ENCODE measurements at regions not wholly inside any gene's neighbourhood (a gene's known extent, or its start where the extent isn't known, plus 50 kb on each side); places are given as distances from the start of the nearest gene placed in this dataset.

DNA sequence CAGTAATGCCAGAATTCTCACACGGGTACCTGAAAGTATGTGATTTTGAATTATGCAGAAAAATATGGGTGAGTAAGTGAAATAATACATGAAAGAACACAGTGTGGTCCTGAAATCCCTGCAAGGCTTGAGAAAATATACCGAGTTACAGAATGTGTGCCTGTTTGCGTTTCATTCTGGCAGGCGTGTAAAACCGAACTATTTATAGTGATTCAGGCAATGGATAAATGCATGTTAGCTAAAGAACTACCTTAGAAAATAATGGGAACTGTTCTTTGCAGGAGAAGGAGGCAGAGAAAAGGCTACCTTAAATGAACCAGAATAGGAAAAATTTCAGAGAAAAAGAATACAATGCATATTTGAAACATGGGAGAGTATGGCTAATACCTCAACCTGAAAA is 145.8 kb upstream of the KCNQ5 start:
- H4K20me1 ChIP-seq (ENCODE audit: insufficient read depth, low read length) = no peaks in the 10 kb centered on the region
- Mint-ChIP-seq H3K36me3 (no peaks in the 10 kb centered on the region), H3K4me1 (no peaks in the 10 kb centered on the region), H3K9me3 (peaks cover 0 to 8% (median 3%) of the 10 kb centered on the region in 7 donors), H3K27ac (no peak overlapping the region), H3K4me3 (no peak overlapping the region), H3K27me3 (ENCODE audit: low read depth in 3 of 3) (no peaks in the 10 kb centered on the region)
- H3K36me3 ChIP-seq (replicated peaks in 1 of 2; ENCODE audit: control insufficient read depth in 1 of 2, insufficient read depth in 2 of 2, low read length in 2 of 2) = no peaks in the 10 kb centered on the region
- H3K4me2 ChIP-seq (replicated peaks; ENCODE audit: extremely low read depth, low read length, poor library complexity, severe bottlenecking) = no peak overlapping the region
- no peak overlapping the region for H3K4me3 ChIP-seq (replicated peaks in 1 of 3; ENCODE audit: low read depth in 2 of 3, low read length in 3 of 3)
- TF ChIP-seq, protein P1, sequence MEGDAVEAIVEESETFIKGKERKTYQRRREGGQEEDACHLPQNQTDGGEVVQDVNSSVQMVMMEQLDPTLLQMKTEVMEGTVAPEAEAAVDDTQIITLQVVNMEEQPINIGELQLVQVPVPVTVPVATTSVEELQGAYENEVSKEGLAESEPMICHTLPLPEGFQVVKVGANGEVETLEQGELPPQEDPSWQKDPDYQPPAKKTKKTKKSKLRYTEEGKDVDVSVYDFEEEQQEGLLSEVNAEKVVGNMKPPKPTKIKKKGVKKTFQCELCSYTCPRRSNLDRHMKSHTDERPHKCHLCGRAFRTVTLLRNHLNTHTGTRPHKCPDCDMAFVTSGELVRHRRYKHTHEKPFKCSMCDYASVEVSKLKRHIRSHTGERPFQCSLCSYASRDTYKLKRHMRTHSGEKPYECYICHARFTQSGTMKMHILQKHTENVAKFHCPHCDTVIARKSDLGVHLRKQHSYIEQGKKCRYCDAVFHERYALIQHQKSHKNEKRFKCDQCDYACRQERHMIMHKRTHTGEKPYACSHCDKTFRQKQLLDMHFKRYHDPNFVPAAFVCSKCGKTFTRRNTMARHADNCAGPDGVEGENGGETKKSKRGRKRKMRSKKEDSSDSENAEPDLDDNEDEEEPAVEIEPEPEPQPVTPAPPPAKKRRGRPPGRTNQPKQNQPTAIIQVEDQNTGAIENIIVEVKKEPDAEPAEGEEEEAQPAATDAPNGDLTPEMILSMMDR (IDR thresholded peaks at IDR 0.05) = no peak
- H3K4me1 ChIP-seq (ENCODE audit: control insufficient read depth in 1 of 2, insufficient read depth in 2 of 2, low read length in 2 of 2) = no peaks in the 10 kb centered on the region
- H3K9ac ChIP-seq (ENCODE audit: insufficient read depth, low read length, poor library complexity, severe bottlenecking) = no peak overlapping the region
- H3K27me3 ChIP-seq (ENCODE audit: control insufficient read depth in 2 of 2, insufficient read depth in 2 of 2, low read length in 2 of 2) = no peaks in the 10 kb centered on the region
- H2AFZ ChIP-seq (ENCODE audit: insufficient read depth, low read depth, low read length, poor library complexity, severe bottlenecking) = no peak overlapping the region
- intact Hi-C loops (cut with micrococcal nuclease) = no loop called here
- 100% methylated on average over 3 of the region's 5 CpGs for WGBS (ENCODE audit: insufficient coverage)
- no peak overlapping the region for H3K27ac ChIP-seq (ENCODE audit: low read depth in 1 of 2, low read length in 2 of 2)
- no peaks in the 10 kb centered on the region for H3K79me2 ChIP-seq (ENCODE audit: insufficient read depth, low read length)
- no peak for DNase-seq
- H3K9me3 ChIP-seq (replicated peaks in 1 of 2; ENCODE audit: control insufficient read depth in 1 of 2, insufficient read depth in 1 of 2, low read length in 2 of 2) = no peaks in the 10 kb centered on the region

DNA sequence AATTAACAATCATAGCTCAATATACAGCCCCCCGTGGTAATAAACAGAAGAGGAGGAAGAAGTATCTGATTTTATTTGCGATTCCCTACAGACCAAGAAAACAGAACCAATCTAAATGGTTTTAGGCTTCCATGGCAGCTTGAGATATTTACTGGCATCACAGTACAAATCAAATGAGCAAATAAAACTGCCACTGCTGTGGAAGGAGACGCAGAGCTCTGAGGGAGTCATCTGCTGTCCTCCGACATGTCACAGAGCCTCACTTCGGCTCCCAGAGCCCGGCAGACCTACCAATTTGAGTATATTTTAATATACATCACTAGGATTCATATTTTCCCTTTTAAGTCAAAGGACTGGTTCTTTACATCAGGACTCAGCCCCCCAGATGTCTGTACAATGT is 145.2 kb upstream of the KCNQ5 start:
- Histone ChIP-seq H3K36me3 (replicated peaks in 1 of 2; ENCODE audit: control insufficient read depth in 1 of 2, insufficient read depth in 2 of 2, low read length in 2 of 2) (no peaks in the 10 kb centered on the region), H3K4me3 (replicated peaks in 1 of 3; ENCODE audit: low read depth in 2 of 3, low read length in 3 of 3) (no peak overlapping the region), H3K4me1 (ENCODE audit: control insufficient read depth in 1 of 2, insufficient read depth in 2 of 2, low read length in 2 of 2) (no peaks in the 10 kb centered on the region), H4K20me1 (ENCODE audit: insufficient read depth, low read length) (no peaks in the 10 kb centered on the region), H2AFZ (ENCODE audit: insufficient read depth, low read depth, low read length, poor library complexity, severe bottlenecking) (no peak overlapping the region), H3K9ac (ENCODE audit: insufficient read depth, low read length, poor library complexity, severe bottlenecking) (no peak overlapping the region), H3K79me2 (ENCODE audit: insufficient read depth, low read length) (no peaks in the 10 kb centered on the region), H3K27ac (ENCODE audit: low read depth in 1 of 2, low read length in 2 of 2) (no peak overlapping the region), H3K9me3 (replicated peaks in 1 of 2; ENCODE audit: control insufficient read depth in 1 of 2, insufficient read depth in 1 of 2, low read length in 2 of 2) (no peaks in the 10 kb centered on the region), H3K27me3 (ENCODE audit: control insufficient read depth in 2 of 2, insufficient read depth in 2 of 2, low read length in 2 of 2) (no peaks in the 10 kb centered on the region), H3K4me2 (replicated peaks; ENCODE audit: extremely low read depth, low read length, poor library complexity, severe bottlenecking) (no peak overlapping the region)
- intact Hi-C loops (cut with micrococcal nuclease) = no loop called here
- H3K36me3 Mint-ChIP-seq = no peaks in the 10 kb centered on the region
- WGBS (ENCODE audit: insufficient coverage) = 100% methylated on average over 1 of the region's 6 CpGs
- no peaks in the 10 kb centered on the region for H3K4me1 Mint-ChIP-seq
- no peak overlapping the region for H3K4me3 Mint-ChIP-seq
- H3K9me3 Mint-ChIP-seq = peaks cover 0 to 8% (median 3%) of the 10 kb centered on the region in 7 donors
- peaks cover 0 to 4% (median 2%) of the 10 kb centered on the region in 3 donors for H3K27me3 Mint-ChIP-seq (ENCODE audit: low read depth in 3 of 3)
- H3K27ac Mint-ChIP-seq = no peak overlapping the region
- TF ChIP-seq, protein P1 (IDR thresholded peaks at IDR 0.05) = no peak
- DNase-seq = no peak
